Tibial artery (tissue), 4 donors: ENCODE measurements at regions not wholly inside any gene's neighbourhood (a gene's known extent, or its start where the extent isn't known, plus 50 kb on each side); places are given as distances from the start of the nearest gene placed in this dataset.
"Not testable (repeated sequence)": the region's sequence is repeated elsewhere in the genome, so short reads cannot be mapped to it uniquely, and the experiment has no call there.

ENCODE experiments used
- DNase-seq, 2 donors: peaks; one replicate each; pipeline ENCODE4 v3.0.0-alpha.2; 2019
- H3K27ac ChIP-seq, 2 donors: fragments of 200-600 bp; sonication (generic) in 1 of 2; 1 replicate in 1 of 2; 2 replicates in 1 of 2; pipeline ENCODE4 v1.5.1; 2018 to 2019; ENCODE audit warnings: mild to moderate bottlenecking in 1 of 2
- H3K27me3 ChIP-seq, 2 donors: fragments of 200-600 bp; sonication (generic) in 1 of 2; one replicate each; pipeline versions ENCODE4 v1.5.1 to v1.6.0; 2016 to 2019
- H3K36me3 ChIP-seq, 3 donors: fragments of 200-600 bp; sonication (generic) in 2 of 3; one replicate each; pipeline ENCODE4 v1.5.1; 2016 to 2019; ENCODE audit warnings: mild to moderate bottlenecking in 2 of 3
- H3K4me1 ChIP-seq, 4 donors: fragments of 200-600 bp; sonication (generic) in 2 of 4; 1 replicate in 3 of 4; 2 replicates in 1 of 4; pipeline ENCODE4 v1.5.1; 2016 to 2019
- H3K4me3 ChIP-seq, 2 donors: fragments of 200-600 bp; sonication (generic) in 1 of 2; 1 replicate in 1 of 2; 2 replicates in 1 of 2; pipeline ENCODE4 v1.5.1; 2018 to 2019; ENCODE audit warnings: mild to moderate bottlenecking in 2 of 2
- H3K9me3 ChIP-seq, 3 donors: fragments of 200-600 bp; sonication (generic) in 1 of 3; one replicate each; pipeline ENCODE4 v1.5.1; 2016 to 2019
- CTCF ChIP-seq, 2 experiments: fragments of 200-600 bp in 1 of 2; fragments of 450-650 bp in 1 of 2; IDR thresholded peaks; one replicate each; pipeline ENCODE4 v1.5.1; 2017 to 2019; ENCODE audit warnings: antibody characterized with exemption in 2 of 2, mild to moderate bottlenecking in 1 of 2, moderate library complexity in 1 of 2
- intact Hi-C: fragments of 100-400 bp; cut with DNase I; formaldehyde crosslinking; loops from one replicate; pipeline ENCODE4 v1.15.0; 2023; ENCODE audit warnings: low total_unique reads

- no peak for DNase-seq
- Histone ChIP-seq H3K36me3 (no peaks in the 10 kb centered on the region), H3K4me1 (no peaks in the 10 kb centered on the region), H3K27me3 (no peaks in the 10 kb centered on the region), H3K9me3 (no peaks in the 10 kb centered on the region), H3K27ac (no peak overlapping the region), H3K4me3 (no peak overlapping the region)
- intact Hi-C loops, result no loop called here
- TF ChIP-seq CTCF (IDR thresholded peaks at IDR 0.05), result no peak
Measured at GRCh38 chr4:57763070-57763469, 652.9 kb upstream of the IGFBP7 start.

GRCh38 chr4:57740625-57741190 lies 630.5 kb upstream of the IGFBP7 start:
- intact Hi-C loops, result no loop called here
- Histone ChIP-seq H3K27ac (no peak overlapping the region), H3K4me3 (no peak overlapping the region), H3K9me3 (peaks cover 0 to 15% (median 0%) of the 10 kb centered on the region in 3 donors), H3K4me1 (no peaks in the 10 kb centered on the region), H3K36me3 (no peaks in the 10 kb centered on the region), H3K27me3 (no peaks in the 10 kb centered on the region)
- DNase-seq, result no peak
- no peak for TF ChIP-seq CTCF (IDR thresholded peaks at IDR 0.05)

GRCh38 chr4:57736781-57737180 lies 626.6 kb upstream of the IGFBP7 start:
- intact Hi-C loops, result no loop called here
- DNase-seq, result no peak
- H3K36me3 ChIP-seq, result no peaks in the 10 kb centered on the region
- H3K4me3 ChIP-seq, result no peak overlapping the region
- no peak for TF ChIP-seq CTCF (IDR thresholded peaks at IDR 0.05)
- no peaks in the 10 kb centered on the region for H3K27me3 ChIP-seq
- H3K9me3 ChIP-seq, result no peaks in the 10 kb centered on the region
- H3K27ac ChIP-seq, result no peak overlapping the region
- H3K4me1 ChIP-seq, result no peaks in the 10 kb centered on the region

GRCh38 chr4:57734104-57734670 lies 624.0 kb upstream of the IGFBP7 start:
- intact Hi-C loops, result no loop called here
- Histone ChIP-seq H3K9me3 (no peaks in the 10 kb centered on the region), H3K4me3 (no peak overlapping the region), H3K36me3 (no peaks in the 10 kb centered on the region), H3K27ac (no peak overlapping the region), H3K27me3 (no peaks in the 10 kb centered on the region), H3K4me1 (no peaks in the 10 kb centered on the region)
- no peak for DNase-seq
- TF ChIP-seq CTCF (IDR thresholded peaks at IDR 0.05), result no peak

GRCh38 chr4:57729775-57730570 lies 619.8 kb upstream of the IGFBP7 start:
- H3K4me3 ChIP-seq, H3K9me3 ChIP-seq, intact Hi-C loops, H3K36me3 ChIP-seq, H3K27me3 ChIP-seq, DNase-seq, H3K27ac ChIP-seq, H3K4me1 ChIP-seq: not testable (repeated sequence)

GRCh38 chr4:57726154-57726553 lies 616.0 kb upstream of the IGFBP7 start:
- no peaks in the 10 kb centered on the region for H3K9me3 ChIP-seq
- no peaks in the 10 kb centered on the region for H3K36me3 ChIP-seq
- intact Hi-C loops, result no loop called here
- no peaks in the 10 kb centered on the region for H3K4me1 ChIP-seq
- H3K27me3 ChIP-seq, result no peaks in the 10 kb centered on the region
- no peak for TF ChIP-seq CTCF (IDR thresholded peaks at IDR 0.05)
- no peak overlapping the region for H3K4me3 ChIP-seq
- H3K27ac ChIP-seq, result no peak overlapping the region
- DNase-seq, result no peak
